ENCODE measurements at regions not wholly inside any gene's neighbourhood (a gene's known extent, or its start where the extent isn't known, plus 50 kb on each side); places are given as distances from the start of the nearest gene placed in this dataset.

DNA sequence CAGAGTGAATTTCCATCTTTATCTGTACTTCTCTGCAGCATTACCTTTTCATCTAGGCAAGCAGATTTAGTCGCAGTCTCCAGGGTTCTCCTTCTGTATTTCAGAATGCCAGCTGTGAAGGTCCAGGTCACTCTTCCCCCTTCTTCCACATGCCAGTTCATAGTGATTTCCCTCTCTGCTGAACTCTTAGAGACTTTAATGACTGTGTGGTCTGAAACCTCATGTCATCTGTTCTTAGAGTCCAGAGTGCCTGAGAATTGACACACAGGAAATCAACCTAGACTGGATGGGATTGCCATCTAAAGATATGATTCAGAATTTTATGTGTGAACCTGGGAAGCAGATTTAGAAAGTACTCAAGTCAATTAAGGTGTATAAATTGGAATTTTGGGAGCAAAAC lies 248.1 kb downstream of the TPBG start:
- no peak for DNase-seq (ENCODE audit: low spot score)
- no peak for TF ChIP-seq TEAD4 (CRISPR knock-in tag; IDR thresholded peaks at IDR 0.05)
- H3K9me3 Mint-ChIP-seq: no peaks in the 10 kb centered on the region
- peaks cover 13% of the 10 kb centered on the region for H3K4me1 Mint-ChIP-seq
- ChIA-PET CTCF (no interaction called here), POLR2A (no interaction called here)
- H3K36me3 Mint-ChIP-seq: no peaks in the 10 kb centered on the region
- ATAC-seq: no peak
- H3K27me3 Mint-ChIP-seq (ENCODE audit: low read depth): no peaks in the 10 kb centered on the region
- no peak overlapping the region for H3K27ac Mint-ChIP-seq
- no peak overlapping the region for H3K4me3 Mint-ChIP-seq

DNA sequence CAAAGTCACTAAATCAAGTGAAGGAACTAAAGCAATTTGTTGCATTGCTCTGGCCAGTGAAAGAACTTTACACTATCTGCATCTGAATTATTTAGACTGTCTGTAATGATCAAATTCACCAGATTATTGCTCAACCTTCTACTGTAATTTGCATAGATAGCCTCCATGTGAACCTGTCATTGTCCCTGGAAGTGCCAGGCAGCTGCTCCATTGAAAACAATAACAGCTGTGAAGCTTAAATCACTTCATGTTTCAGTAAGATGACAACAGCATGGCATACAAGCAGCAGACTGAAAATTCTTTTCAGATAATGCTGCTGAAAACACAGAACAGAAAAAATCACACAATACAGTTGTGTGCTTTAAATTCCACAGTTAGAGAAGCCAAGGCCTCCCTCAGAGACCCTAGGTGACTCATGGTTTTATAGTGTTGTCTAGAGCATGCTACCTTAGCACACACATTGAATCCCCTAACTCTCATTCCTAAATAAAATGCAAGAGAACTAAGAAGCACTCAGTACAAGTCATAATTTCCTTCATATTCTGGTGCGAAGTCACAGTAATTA lies 248.9 kb downstream of the TPBG start:
- Mint-ChIP-seq H3K27me3 (ENCODE audit: low read depth) (no peaks in the 10 kb centered on the region), H3K9me3 (no peaks in the 10 kb centered on the region), H3K36me3 (no peaks in the 10 kb centered on the region), H3K4me1 (peaks cover 13% of the 10 kb centered on the region), H3K4me3 (no peak overlapping the region), H3K27ac (no peak overlapping the region)
- ChIA-PET POLR2A (no interaction called here), CTCF (no interaction called here)
- no peak for ATAC-seq
- TF ChIP-seq IRF2 (CRISPR knock-in tag; IDR thresholded peaks at IDR 0.05; ENCODE audit: borderline replicate concordance, low read depth) (no peak), ZBTB21 (CRISPR knock-in tag; IDR thresholded peaks at IDR 0.05; ENCODE audit: borderline replicate concordance) (no peak)
- no peak for DNase-seq (ENCODE audit: low spot score)

DNA sequence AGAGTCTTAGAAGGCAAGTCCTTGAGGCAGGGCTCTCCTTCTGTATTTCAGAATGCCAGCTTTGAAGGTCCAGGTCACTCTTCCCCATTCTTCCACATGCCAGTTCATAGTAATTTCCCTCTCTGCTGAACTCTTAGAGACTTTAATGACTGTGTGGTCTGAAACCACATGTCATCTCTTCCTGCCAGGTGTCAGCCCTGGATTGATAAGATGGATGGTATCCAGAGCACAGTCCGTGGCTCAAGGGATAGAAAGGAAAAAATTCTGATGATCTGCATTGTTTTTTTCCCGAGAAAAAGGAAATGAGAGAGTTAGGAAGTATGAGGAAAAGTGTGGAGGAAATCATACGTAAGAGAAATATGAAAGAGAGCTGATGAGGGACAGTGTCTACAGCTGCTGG lies 250.9 kb downstream of the TPBG start:
- POLR2A ChIA-PET: no interaction called here
- H3K36me3 Mint-ChIP-seq: no peaks in the 10 kb centered on the region
- ATAC-seq: no peak
- H3K27me3 Mint-ChIP-seq (ENCODE audit: low read depth): no peaks in the 10 kb centered on the region
- no peak for DNase-seq (ENCODE audit: low spot score)
- no peak for TF ChIP-seq ZNF512 (CRISPR knock-in tag; IDR thresholded peaks at IDR 0.05; ENCODE audit: borderline replicate concordance)
- TF ChIP-seq TP53 (CRISPR knock-in tag; IDR thresholded peaks at IDR 0.05): no peak
- TF ChIP-seq ERG (CRISPR knock-in tag; IDR thresholded peaks at IDR 0.05): no peak
- no peak for TF ChIP-seq IRF2 (CRISPR knock-in tag; IDR thresholded peaks at IDR 0.05; ENCODE audit: borderline replicate concordance, low read depth)
- no peak for TF ChIP-seq SOX15 (CRISPR knock-in tag; IDR thresholded peaks at IDR 0.05)
- no peak for TF ChIP-seq JUN (CRISPR knock-in tag; IDR thresholded peaks at IDR 0.05)
- no peak overlapping the region for H3K4me3 Mint-ChIP-seq
- H3K9me3 Mint-ChIP-seq: no peaks in the 10 kb centered on the region
- CTCF ChIA-PET: no interaction called here
- H3K27ac Mint-ChIP-seq: no peak overlapping the region
- H3K4me1 Mint-ChIP-seq: no peaks in the 10 kb centered on the region

DNA sequence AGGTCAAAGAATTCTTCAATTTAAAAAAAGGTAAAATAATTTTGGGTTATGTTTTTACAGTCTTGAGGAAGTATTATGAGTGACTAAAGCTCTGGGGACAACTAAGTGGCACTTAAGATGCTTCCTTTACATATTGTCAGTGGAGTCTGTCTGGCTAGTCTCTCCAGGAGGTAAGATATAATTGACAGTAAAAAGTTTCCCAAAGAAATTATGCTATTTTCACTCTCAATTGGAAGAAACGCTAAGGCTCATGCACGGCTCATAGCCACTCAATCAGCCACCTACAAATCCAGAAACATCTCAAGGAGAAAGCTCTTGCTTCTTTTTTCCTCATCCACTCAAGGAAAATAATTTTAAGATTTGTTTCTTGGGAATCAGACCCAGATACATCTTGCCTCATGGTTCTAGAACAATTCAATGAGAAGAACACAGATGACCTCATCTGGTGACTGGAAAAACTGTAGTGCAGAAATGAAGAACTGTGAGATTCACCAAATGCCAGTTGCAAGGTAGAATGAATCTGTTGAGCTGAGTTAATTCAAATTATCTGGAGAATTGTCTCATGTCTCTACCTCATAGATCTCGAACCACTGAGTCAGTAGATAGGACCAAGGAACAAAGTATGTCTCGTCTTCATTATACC lies 252.9 kb downstream of the TPBG start:
- DNase-seq (ENCODE audit: low spot score): no peak
- Mint-ChIP-seq H3K9me3 (no peaks in the 10 kb centered on the region), H3K4me3 (no peak overlapping the region), H3K4me1 (no peaks in the 10 kb centered on the region), H3K27me3 (ENCODE audit: low read depth) (no peaks in the 10 kb centered on the region), H3K27ac (no peak overlapping the region), H3K36me3 (no peaks in the 10 kb centered on the region; the same call in 1 of the 2 replicates)
- CTCF ChIA-PET: interaction anchor here (1.0 kb wide), 1 partner anchor 18 kb away, joined by 3 read pairs; no protein-coding TSS in a partner anchor
- POLR2A ChIA-PET: no interaction called here
- TF ChIP-seq CBFB (CRISPR knock-in tag; IDR thresholded peaks at IDR 0.05; ENCODE audit: low read depth) (no peak), ZNF121 (CRISPR knock-in tag; IDR thresholded peaks at IDR 0.05) (no peak), ZNF138 (CRISPR knock-in tag; conservative IDR thresholded peaks at IDR 0.05) (no peak), FOXJ3 (CRISPR knock-in tag; IDR thresholded peaks at IDR 0.05; ENCODE audit: borderline replicate concordance) (no peak), EMX1 (CRISPR knock-in tag; IDR thresholded peaks at IDR 0.05) (no peak), E2F5 (CRISPR knock-in tag; IDR thresholded peaks at IDR 0.05) (no peak), ZNF671 (CRISPR knock-in tag; IDR thresholded peaks at IDR 0.05) (no peak), ZNF317 (CRISPR knock-in tag; IDR thresholded peaks at IDR 0.05; ENCODE audit: borderline replicate concordance, low read depth) (no peak), ZNF423 (CRISPR knock-in tag; IDR thresholded peaks at IDR 0.05) (no peak), RORB (CRISPR knock-in tag; IDR thresholded peaks at IDR 0.05) (no peak), JAZF1 (CRISPR knock-in tag; IDR thresholded peaks at IDR 0.05) (no peak), ETV6 (CRISPR knock-in tag; IDR thresholded peaks at IDR 0.05) (no peak), KAT7 (CRISPR knock-in tag; IDR thresholded peaks at IDR 0.05; ENCODE audit: borderline replicate concordance) (no peak), ATF1 (CRISPR knock-in tag; IDR thresholded peaks at IDR 0.05) (no peak), FOXP1 (CRISPR knock-in tag; IDR thresholded peaks at IDR 0.05; ENCODE audit: borderline replicate concordance) (no peak), ZNF396 (CRISPR knock-in tag; IDR thresholded peaks at IDR 0.05; ENCODE audit: borderline replicate concordance) (no peak)
- TF ChIP-seq, protein P1, sequence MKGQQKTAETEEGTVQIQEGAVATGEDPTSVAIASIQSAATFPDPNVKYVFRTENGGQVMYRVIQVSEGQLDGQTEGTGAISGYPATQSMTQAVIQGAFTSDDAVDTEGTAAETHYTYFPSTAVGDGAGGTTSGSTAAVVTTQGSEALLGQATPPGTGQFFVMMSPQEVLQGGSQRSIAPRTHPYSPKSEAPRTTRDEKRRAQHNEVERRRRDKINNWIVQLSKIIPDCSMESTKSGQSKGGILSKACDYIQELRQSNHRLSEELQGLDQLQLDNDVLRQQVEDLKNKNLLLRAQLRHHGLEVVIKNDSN (CRISPR knock-in tag; IDR thresholded peaks at IDR 0.05): no peak
- no peak for ATAC-seq
